ENCODE measurements at regions not wholly inside any gene's neighbourhood (a gene's known extent, or its start where the extent isn't known, plus 50 kb on each side); places are given as distances from the start of the nearest gene placed in this dataset.

DNA sequence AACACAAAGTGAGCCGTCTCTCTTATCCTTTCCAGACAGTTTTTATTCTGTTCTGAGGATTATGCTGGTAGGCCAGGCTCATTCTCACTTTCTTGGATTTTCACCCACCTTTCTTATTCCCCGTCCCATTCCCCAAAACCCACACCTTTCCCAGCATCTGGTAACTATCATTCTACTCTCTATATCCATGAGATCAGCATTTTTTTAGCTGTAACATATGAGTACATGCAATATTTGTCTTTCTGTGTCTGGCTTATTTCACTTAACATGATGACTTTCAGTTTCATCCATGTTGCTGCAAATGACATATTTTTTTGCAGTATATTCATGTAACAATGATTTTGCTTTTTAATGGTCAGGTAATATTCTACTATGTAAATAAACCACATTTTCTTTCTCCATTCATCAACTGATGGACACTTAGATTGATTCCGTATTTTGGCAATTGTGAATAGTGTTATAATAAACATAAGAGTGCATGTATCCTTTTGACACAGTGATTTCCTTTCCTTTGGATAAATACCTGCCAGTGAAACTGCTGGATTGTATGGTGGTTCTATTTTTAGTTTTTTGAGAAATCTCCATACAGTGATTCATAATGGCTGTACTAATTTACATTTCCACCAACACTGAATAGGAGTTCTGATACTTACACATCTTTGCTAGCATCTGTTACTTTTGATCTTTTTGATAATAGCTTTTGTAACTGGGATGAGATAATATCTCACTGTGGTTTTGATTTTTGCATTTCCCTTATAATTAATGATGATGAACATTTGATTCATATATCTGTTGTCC, 289.3 kb downstream of the RPRM start:
- no peak for DNase-seq

DNA sequence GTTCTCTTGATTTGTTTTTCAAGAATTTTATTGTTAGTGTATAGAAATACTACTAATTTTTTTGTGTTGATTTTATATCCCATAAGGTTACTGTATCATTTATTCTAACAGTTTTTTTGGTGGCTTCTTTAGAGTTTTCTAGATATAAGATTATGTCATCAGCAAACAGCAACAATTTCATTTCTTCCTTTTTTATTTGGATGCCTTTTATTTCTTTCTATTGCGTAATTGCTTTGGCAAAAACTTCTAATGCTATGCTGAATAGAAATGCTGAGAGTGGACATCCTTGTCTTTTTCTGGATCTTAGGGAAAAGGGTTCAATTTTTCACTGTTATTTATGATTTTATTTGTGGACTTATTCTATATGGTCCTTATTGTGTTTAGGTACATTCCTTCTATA, 298.8 kb downstream of the RPRM start:
- no peak for DNase-seq

DNA sequence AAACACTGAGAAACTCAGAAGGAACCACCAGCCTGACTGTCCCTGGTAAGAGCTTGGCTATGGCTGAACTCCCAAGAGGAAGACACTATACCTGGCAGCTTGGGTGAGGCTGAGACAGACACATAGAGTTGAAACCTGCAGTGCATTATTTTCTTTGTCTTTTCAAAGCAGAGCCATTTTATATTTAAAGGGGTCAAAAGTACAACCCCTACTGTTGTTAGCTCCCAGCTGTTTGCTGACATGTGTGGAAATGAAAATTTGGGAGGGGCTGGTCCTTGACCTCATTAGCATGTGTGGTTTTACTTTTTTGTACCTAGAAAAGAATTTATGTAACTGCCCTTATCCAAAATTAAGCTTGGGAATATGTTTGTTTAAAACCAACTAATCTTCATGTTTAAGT, 309.0 kb downstream of the RPRM start:
- no peak for DNase-seq

DNA sequence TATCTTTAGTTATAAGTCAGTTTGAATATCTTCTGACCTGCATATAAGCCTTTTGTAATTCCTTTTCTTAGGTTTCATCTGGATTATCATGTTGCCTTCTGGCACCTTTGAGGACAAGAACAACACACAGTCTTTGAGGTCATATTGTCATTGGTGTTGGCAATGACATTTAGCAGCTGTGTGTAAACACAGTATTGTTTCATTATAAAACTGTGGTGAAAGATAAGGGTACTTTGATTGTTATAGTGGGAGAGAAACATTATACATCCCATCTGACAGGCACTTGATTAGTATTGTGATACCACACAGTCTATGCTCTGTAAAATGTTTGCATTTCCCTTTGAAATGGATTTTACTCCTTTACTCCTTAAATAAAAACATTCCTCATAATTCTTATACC, 313.5 kb downstream of the RPRM start:
- no peak for DNase-seq

DNA sequence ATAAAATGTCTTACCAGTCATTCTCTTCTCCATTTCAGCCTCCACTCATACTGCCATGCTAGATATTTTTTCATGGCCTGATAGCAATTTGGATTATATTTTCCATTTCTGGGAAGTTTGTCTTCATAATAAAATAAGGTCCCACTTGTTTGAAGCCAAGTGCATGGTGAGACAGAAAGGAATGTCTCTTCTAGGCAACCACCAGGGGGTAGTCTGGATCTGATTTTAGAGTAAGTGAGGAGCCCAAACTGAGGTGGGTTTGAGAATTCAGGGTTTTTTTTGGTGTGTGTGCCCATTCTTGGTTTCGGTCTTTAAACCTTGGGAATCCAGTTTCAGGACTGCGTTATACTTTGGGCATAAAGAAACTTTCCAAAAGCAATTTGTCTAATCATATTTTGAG, 315.5 kb downstream of the RPRM start:
- DNase-seq, result no peak

DNA sequence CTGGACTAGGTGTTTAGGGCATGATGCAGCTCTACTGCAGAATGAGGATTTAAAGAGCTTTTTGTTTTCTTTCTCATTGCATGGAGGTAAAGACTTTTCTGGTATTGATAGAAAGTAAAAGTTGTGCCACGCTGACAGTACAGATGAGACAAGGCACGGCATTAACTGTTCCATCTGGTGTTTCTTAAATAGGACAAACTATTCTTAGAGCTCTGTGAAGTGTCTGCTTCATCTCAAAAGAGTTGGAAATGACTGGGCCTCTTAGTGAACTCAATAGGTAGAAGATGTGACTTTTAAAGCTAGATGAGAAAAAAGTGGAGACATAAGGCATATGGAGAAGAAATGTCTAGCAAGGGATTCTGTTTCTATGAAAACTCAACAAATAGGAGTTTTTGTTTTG, 321.8 kb downstream of the RPRM start:
- DNase-seq, result no peak

DNA sequence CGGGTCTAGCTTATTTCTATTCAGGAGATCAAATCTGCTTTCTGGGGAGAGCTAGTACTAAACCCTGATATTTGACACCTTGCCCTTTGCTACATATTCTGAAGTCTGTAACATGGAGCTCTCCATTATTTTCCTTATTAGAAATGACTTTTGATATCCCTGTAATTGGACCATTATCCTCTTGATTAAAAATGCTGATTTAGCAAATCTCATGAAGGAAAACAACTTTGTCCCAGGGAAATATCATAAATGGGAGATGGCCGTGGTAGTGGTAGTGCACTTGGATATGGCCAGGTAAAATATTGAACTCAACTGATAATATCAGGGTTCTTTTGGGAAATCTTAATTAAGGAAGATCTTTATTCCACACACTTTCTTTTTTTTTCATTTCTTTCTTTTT, 326.5 kb downstream of the RPRM start:
- DNase-seq, result no peak

DNA sequence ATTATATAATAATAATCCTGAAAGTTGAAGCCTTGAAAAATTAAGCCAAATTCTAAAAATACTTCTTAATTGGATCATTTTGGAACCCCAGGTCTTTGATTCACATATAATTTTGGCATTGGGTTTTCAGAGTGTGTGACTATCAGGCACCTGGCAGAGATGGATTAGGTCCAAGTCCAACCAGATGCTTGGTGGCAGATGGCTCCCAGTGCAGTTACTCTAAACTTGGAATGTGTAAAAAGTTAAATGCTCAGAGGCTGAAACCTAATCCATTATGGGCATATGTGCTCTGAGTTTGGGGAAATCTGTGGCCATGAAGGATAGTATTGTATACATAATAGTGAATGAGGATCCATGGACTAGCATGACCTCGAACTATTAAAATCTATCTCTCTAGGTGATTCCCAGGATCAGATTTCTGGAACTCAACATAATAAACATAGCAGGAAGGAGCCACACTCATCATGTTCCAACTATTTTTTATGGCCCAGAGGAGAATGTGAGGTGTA, 333.0 kb downstream of the RPRM start:
- DNase-seq, result no peak

DNA sequence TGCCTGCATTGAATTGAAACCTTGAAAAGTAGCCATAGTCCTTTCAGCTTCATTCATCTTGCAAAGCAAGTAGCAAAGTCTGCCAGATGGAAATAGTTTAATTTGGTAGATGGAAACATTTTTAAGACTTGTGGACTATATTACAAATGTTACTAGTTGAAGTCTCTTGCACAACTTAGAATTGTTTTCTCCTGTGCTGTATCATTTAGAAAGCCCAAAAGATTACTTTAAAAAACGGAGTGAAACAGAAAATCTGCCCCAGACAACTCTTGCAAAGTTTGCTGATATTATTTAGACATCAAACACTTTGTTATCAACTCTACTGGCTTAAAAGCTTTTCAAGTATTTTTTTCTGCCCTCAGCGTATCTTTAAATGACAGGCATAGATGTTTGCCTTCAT, 335.0 kb downstream of the RPRM start:
- DNase-seq, result no peak

DNA sequence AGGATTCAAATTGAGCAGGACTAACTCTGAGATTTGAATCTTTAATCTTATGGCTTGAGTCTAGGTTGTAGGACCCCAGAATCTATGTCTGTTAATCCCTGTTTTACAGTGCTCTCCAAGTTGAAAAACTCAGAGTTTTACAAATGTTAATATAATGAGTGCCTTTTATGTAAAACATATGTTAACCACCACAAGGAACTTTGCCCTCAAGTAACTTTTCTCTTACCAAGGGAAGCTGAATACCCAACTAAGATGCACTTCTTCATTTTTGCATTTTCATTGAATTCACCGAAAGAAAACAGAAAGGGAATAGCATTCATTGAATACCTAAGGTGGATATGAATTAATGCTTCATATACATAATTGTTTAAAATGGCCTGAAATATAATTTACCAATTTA, 338.1 kb downstream of the RPRM start:
- DNase-seq, result no peak

DNA sequence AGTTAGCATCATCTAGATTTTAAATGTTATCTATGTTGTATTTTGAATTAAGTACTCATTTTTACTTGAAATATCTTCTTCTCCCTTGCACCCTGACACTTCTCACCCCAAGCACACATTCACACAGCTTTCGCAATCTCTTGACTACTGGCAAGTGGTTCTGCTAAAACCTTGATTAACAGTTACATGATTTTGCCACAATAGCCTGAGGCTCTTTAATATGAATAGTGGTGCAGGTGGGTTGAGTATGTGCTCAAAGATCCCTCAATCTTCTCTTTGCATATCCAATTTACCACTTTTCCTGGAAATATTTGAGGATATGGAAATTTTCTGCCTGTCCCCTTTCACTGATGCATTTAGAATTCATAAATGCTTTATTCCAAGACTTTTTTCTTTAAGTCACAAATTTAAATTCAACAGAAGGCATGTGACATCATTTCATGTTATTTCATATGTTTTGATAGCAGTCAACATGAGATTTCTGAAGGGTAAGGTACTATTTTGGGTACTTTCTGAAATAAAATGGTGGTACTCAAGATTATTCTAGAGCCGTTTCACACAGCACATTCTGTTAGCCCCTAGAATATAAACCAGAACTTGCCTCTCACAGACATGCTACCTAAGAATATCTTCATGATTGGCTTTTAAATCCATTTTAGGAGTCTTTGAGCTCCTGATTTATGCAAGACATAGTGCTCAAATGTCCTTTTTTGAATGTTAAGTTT, 339.7 kb downstream of the RPRM start:
- no peak for DNase-seq

DNA sequence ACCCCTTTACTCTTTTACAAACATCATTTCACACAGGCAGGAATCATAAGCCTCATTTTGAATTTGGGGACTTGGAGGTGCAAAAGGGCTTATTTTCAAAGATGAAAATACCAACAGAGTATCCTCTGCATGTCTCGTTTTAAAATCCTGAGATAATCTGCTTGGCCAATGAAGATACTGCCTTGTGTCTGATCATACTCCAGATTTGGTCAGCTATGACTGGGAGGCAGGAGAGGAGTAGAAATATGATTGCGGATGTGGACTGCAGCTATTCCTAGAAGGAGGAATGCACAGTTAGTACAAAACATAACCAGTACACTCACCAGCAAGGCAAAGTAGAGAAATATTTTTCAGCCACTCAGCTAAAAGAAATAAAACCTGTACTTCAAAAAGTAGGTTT, 342.3 kb downstream of the RPRM start:
- DNase-seq, result no peak

DNA sequence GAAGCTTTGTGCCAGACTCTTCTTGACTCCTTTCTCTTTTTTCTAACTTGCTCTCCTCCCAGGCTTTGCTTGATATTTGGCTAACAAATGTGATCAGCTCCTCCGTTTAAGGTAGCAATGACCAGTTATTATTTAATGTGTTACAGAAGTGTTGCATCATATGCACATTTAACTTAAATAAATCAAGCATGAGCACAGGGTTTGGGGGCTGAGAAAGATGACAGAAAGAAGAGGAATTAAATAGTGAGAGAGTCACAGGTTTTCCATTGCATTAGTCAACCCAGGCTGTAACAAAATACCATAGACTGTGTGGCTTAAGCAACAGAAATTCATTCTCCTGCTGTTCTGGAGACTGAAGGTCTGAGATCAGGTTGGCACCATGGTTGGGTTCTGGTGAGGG, 343.8 kb downstream of the RPRM start:
- DNase-seq, result no peak

DNA sequence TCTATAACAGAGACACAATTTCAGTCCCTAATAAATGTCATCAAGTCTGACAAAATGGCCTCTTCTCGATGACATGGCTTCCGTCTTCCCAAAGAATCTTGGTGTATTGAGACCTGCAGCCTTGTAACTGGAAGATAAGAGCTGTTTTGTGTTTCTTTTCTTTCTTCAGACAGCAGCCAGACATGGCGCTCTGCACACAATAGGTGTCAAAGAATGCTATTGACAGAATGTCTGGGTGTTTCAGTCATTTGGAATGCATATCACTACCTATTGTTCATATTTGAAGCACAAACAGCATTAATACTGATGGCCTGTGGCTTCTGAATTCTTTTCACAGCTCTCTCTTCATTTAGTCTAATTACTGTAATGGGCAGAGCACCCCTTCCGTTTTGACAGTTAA, 344.8 kb downstream of the RPRM start:
- no peak for DNase-seq

DNA sequence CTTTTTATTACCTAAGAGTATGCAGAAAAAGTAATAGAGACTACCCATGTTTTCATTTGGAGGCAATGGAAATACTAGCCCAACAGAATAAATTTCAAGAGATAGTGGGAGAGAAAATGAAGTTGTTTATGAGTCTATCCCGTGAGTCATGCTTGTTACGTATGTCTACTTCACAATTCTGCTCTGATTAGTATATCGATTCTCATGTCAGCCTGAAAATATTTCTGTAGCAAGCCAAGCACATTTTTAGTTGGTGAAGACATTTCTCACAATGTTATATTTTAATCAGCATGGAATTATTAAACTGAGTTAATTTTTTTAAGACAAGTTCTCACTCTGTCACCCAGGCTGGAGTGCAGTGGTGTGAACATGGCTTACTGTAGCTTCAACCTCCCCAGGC, 346.1 kb downstream of the RPRM start:
- DNase-seq, result no peak

DNA sequence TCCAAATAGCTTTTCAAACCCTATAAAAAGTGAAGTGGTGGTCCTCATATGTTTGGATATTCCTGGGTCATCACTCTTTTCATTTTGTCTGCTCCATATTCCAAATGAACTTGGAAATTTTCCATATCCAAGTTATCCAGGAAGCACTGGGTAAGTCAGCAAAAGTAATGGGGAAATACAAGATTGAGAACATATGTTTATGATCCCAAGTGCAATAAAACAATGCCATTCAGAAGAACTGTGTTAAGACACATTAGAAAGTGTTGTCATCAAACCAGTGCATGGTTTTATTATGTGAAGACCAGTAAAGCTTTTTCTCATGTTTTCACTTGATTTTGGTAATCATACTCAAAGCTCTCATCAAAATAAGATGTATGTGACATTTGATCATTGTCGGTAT, 363.4 kb downstream of the RPRM start:
- no peak for DNase-seq

DNA sequence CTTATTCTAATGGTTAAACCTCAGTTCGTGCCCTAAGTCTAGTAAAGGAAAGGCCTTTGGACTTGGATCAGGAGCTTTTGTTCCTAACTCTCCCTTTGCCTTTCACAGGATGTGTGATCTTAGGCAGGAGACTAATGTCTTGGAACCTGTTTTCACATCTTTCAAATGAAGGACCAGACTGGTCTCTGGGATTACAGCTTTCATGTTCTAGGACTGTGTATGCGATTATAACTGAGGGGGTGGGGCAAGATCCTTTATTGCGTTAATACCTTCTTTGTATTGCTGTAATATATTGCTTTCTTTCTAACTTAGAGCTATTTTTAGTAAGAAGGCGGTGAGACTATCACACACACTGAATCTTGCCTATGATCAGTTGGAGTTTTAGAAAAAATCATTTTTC, 368.1 kb downstream of the RPRM start:
- DNase-seq, result no peak

DNA sequence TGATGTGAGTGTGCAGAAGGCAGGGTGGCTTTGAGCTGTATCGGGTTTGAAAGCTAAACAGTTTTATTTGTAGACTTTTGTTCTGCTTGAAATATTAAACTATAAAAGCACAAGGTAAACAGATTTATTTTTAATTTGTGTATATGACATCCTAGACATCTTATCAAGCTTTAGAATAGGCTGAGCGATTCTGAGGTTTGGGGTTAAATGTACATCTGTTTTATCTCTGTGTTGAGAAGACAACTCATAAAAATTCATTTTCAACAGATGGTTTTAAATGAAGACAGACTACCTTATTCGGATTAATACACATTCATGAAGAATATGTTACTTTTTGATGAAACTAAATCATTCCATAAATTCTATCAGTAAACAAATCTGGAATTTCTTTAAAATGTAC, 368.8 kb downstream of the RPRM start:
- DNase-seq, result no peak

DNA sequence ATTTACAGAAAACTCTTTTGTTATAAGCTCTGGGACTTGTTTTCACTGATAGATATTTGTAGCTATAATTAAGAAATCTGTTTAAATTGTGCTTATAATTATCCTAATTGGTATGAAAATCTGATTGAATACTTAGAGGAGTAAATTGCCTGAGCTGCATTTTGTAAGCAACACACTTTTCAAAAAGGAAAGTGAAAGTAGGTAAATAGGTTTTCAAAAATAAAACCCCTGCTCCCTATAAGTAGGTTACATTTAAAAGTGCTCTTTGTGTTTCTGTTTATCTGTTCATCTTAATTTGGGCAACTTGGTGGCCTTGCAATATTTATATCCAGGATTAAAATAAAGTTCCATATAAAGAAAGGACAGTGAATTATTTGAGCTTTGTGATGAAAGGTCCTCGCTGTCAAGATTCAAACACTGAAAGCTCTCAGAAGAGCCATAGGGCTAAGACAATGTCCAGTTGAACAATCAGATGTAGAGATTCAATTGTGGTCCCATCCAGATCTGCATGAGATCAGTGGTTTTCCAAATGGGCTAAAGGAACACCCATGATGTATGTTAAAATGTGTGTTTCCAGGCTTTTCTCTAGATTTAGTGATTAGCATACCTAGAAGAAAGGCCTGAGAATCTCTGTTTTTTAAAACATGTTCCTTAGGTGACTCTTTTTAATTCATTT, 371.6 kb downstream of the RPRM start:
- DNase-seq, result no peak

DNA sequence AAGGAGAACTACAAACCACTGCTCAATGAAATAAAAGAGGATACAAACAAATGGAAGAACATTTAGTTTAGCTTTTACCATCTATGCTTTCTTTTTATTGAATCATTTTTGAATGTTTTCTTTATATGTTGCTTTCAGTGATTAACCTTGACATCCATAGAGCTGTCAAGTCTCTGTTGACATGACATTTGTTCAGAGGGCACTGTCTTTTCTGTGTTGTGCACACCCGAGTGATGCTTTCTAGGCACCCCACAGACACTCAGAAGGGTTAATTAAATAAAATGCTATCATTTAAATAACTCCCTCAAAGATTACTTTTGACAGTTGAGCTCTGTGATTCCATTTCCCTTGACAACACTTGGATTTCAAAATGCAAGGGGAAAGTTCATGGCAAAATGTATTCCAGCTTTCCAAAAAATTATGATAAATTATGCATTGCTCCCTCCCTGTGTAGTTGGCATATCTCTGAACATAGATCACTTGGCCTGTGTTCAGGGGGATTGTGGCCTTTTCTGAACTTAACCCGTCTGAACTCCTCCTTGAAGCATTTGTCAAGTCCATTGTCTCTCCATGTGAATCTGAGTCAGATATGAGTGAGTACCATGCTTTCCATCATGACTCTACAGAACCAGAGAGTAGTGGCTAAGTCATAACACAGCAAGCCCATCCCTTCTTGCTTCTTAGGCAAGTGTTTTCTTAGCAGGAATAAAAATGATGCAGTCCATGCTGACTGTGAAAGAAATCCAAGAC, 372.6 kb downstream of the RPRM start:
- no peak for DNase-seq

DNA sequence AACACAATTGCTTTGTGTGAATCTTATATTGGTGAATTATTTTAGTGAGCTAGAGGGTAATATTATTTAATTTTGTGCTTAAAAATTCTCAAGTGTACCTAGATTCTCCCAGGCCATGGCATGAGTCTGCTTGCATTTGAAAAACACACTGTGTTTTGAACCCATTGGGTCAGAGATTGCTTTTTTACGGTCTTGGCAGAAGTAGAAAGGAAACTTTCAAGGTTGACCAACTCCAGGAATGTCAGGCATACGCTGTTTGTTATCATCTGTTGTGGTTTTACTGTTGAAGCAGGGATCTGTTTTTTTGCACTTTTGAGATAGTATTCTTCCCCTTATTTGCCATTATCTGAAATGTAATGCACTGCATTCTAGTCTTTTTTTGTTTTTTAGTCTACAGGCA, 377.4 kb downstream of the RPRM start:
- DNase-seq, result no peak

DNA sequence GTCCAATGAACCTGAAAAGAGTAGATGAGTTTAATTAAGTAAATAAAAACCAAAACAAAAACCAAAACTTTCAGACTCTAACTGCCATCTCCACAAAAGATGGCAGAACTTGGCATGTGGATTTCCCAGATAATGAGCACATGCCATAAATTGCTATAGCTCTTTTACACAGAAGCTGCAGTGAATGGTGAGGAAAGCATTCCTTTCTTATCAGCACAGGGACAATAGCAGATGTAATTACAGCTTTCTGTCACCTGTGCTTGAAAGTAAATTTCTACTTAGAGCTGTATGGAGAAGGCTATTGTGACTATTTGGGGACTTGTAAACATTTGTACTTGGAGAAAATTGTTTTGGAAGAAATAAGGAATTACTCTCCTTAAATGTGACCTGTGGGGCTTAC, 378.4 kb downstream of the RPRM start:
- DNase-seq, result no peak

DNA sequence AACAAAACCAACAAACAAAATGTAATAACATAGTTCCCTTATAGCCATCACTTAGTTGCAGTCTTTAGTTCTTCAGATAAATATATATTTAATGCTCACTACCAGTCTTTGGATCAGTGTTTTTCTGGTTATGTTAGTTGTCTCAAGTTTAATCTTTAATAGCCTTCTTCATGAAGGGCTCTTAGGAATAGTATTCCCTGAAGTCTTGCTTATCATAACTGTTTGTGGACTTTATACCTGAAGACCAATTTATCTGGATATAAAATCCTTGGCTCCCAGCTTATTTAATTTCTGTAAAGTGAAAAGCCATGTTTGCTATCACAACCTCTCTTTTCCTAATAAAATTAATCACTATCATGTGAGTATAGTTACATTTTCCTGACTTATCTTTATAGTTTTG, 379.7 kb downstream of the ARL6IP6 start:
- DNase-seq, result no peak

All from CD4-positive, alpha-beta T cell treated with Interleukin-4 for 4 hours (primary cell).